ENCODE measurements at regions not wholly inside any gene's neighbourhood (a gene's known extent, or its start where the extent isn't known, plus 50 kb on each side); places are given as distances from the start of the nearest gene placed in this dataset.
A peak's percentile ranks its signal among the peaks of the same experiment; 100 is the strongest.

DNA sequence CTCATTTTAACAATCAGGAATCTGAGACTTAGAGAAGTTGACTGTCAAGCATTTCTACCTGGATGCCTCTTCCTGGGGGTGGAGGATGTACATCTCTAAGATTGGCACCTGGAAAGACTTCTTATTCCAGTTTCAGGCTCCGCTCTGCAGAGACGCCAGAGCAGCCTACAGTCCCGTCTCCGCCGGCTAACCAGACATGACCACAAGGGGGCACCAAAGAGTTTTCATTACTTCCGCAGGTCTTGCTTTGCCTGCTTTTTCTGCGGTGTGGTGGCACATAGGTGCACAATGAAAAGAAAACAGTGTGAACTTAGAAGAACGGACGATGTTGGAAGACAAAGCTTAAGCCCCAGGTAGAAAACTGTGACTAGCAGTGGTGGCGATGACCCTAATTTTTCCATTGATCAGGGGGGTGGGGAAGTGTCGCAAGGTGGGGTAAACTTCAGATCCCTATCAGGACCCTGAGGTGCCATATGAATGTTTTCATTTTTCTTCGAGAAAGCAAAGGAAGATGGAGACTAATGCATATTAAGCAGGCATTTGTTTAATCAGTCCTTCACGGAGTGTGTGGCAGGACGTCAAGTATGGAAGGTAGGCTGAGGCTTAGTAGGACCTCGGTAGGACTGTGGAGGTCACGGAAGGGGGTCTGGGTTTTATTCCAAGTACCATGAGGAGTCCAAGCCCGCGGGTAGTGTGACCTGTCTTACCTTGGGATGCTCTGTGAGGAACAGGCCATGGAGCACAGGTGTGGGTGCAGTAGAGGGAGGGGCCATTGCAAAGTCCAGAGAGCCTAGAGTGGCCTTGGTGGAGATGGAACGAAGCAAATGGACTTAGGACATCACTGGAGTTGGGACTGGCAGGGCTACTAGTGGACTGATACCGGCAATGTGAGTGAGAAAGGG lies 60.1 kb upstream of the SORCS3 start:
- H2AFZ ChIP-seq (ENCODE audit: low read length): no peak overlapping the region
- H3K36me3 ChIP-seq (replicated peaks in 1 of 2; ENCODE audit: control insufficient read depth in 1 of 2, insufficient read depth in 2 of 2, low read length in 2 of 2): no peaks in the 10 kb centered on the region
- BruUV-seq (replicated peaks): no TSS peak
- DNase-seq (ENCODE audit: low spot score): peak; percentile 43
- H3K79me2 ChIP-seq (ENCODE audit: insufficient read depth, low read length): no peaks in the 10 kb centered on the region
- TF ChIP-seq STAG1 (CRISPR knock-in tag; IDR thresholded peaks at IDR 0.05) (peak; percentile 67), SYNCRIP (IDR thresholded peaks at IDR 0.05; ENCODE audit: insufficient read depth, low read depth, low read length) (no peak), ETV5 (CRISPR knock-in tag; IDR thresholded peaks at IDR 0.05; ENCODE audit: borderline replicate concordance) (peak; percentile 43; the same call in 1 of the 2 replicates), XRCC5 (optimal IDR thresholded peaks at IDR 0.05; ENCODE audit: low read length) (peak; percentile 42), SMARCC2 (IDR thresholded peaks at IDR 0.05) (no peak), SMC3 (IDR thresholded peaks at IDR 0.05; ENCODE audit: low read length) (peak; percentile 30; the same call in 1 of the 2 replicates)
- TF ChIP-seq, protein P1, sequence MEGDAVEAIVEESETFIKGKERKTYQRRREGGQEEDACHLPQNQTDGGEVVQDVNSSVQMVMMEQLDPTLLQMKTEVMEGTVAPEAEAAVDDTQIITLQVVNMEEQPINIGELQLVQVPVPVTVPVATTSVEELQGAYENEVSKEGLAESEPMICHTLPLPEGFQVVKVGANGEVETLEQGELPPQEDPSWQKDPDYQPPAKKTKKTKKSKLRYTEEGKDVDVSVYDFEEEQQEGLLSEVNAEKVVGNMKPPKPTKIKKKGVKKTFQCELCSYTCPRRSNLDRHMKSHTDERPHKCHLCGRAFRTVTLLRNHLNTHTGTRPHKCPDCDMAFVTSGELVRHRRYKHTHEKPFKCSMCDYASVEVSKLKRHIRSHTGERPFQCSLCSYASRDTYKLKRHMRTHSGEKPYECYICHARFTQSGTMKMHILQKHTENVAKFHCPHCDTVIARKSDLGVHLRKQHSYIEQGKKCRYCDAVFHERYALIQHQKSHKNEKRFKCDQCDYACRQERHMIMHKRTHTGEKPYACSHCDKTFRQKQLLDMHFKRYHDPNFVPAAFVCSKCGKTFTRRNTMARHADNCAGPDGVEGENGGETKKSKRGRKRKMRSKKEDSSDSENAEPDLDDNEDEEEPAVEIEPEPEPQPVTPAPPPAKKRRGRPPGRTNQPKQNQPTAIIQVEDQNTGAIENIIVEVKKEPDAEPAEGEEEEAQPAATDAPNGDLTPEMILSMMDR (CRISPR knock-in tag; IDR thresholded peaks at IDR 0.05): peak; percentile 82
- intact Hi-C loops (cut with micrococcal nuclease; ENCODE audit: unreplicated experiment): loop anchor here (2.0 kb wide), 2 partner anchors 34 to 42 kb away; no protein-coding TSS in a partner anchor
- H3K27ac ChIP-seq (ENCODE audit: extremely low read length, insufficient read depth, low read length): no peak overlapping the region
- 25% methylated on average over 20 of the region's 20 CpGs for WGBS (ENCODE audit: low lambda C conversion rate)
- 0 out of 2 replicates have a peak, but pooled peaks cover 6% of the 10 kb centered on the region for H3K4me1 ChIP-seq (ENCODE audit: insufficient read depth, low read length)
- in situ Hi-C loops (cut with HindIII; ENCODE audit: extremely low pct_ligation_motif_present, low pct_unique_long_range_greater_than_20kb): loop anchor here (5.0 kb wide), 1 partner anchor 36 kb away; no protein-coding TSS in a partner anchor
- no peak overlapping the region for H3K9ac ChIP-seq (ENCODE audit: insufficient read depth, low read depth, low read length)
- ChIA-PET CTCF (ENCODE audit: low intra/inter-chr PET ratio, low total read pairs) (interaction anchor here (1.3 to 1.9 kb wide), 4 partner anchors 33 to 344 kb away, joined by 5 to 7 read pairs (median 6); no protein-coding TSS in a partner anchor), POLR2A (no interaction called here)
- 0 out of 2 replicates have a peak, but pooled peaks cover 3% of the 10 kb centered on the region for H4K20me1 ChIP-seq (ENCODE audit: insufficient read depth, low read length)
- no peak overlapping the region for H3K4me3 ChIP-seq (replicated peaks in 1 of 3; ENCODE audit: insufficient read depth in 1 of 3, low read depth in 2 of 3, low read length in 3 of 3)
- H3K9me3 ChIP-seq (ENCODE audit: low read length): no peaks in the 10 kb centered on the region
- FAIRE-seq: peak; percentile 70
- ATAC-seq: peak; percentile 95
- peaks cover 0 to 25% of the 10 kb centered on the region in 2 experiments; a peak in 2 of 5 replicates for H3K27me3 ChIP-seq (ENCODE audit: control insufficient read depth in 1 of 2, insufficient read depth in 2 of 2, low read length in 2 of 2)
- 0 out of 2 replicates have a peak overlapping the region, but pooled peaks have one; percentile 10 for H3K4me2 ChIP-seq (ENCODE audit: low read depth, low read length)
